T-helper 2 cell treated with Interferon-gamma antibody and Interleukin-4, amounts not matched to agents 5 μg/mL and 100 μg/mL, for 36 hours (primary cell): ENCODE measurements at regions not wholly inside any gene's neighbourhood (a gene's known extent, or its start where the extent isn't known, plus 50 kb on each side); places are given as distances from the start of the nearest gene placed in this dataset.

Source experiments
- DNase-seq: peaks from one replicate; pipeline ENCODE4 v3.0.0; 2021; ENCODE audit warnings: low spot score
- H3K27ac Mint-ChIP-seq: one replicate; pipeline ENCODE4 v1.8.0; 2021; ENCODE audit warnings: mild to moderate bottlenecking, mixed read lengths
- H3K27me3 Mint-ChIP-seq: one replicate; pipeline ENCODE4 v1.8.0; 2021; ENCODE audit warnings: low read depth, mixed read lengths
- H3K36me3 Mint-ChIP-seq: one replicate; pipeline ENCODE4 v1.8.0; 2021; ENCODE audit warnings: low read depth, mixed read lengths
- H3K4me1 Mint-ChIP-seq: one replicate; pipeline ENCODE4 v1.8.0; 2021; ENCODE audit warnings: low read depth, mixed read lengths
- H3K4me3 Mint-ChIP-seq: one replicate; pipeline ENCODE4 v1.8.0; 2022; ENCODE audit warnings: mild to moderate bottlenecking, moderate library complexity, mixed read lengths
- H3K9me3 Mint-ChIP-seq: one replicate; pipeline ENCODE4 v1.8.0; 2021; ENCODE audit warnings: mixed read lengths

DNA sequence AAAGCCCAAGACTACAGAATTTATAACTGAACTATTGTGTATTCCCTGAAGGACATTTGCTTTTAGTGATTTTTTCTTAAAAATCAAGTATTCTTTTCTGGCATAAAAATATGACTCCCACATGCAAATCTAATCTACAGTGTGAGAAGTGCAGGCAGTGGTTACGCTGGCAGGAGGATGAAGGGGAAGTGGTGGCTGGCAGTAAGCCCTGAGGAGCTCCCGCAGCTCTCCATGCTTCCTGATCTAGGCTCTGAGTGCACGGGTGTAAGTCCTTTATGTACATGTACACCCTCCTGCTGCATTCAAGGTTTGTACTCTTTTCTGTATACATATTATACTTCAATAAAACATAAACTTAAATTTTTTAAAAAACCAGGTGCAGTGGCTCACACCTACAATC is 67.5 kb upstream of the PRDX6 start:
- Mint-ChIP-seq H3K27me3 (no peaks in the 10 kb centered on the region), H3K4me3 (no peak overlapping the region), H3K4me1 (peaks cover 14% of the 10 kb centered on the region), H3K9me3 (no peaks in the 10 kb centered on the region), H3K27ac (no peak overlapping the region), H3K36me3 (peaks cover 4% of the 10 kb centered on the region)
- no peak for DNase-seq

DNA sequence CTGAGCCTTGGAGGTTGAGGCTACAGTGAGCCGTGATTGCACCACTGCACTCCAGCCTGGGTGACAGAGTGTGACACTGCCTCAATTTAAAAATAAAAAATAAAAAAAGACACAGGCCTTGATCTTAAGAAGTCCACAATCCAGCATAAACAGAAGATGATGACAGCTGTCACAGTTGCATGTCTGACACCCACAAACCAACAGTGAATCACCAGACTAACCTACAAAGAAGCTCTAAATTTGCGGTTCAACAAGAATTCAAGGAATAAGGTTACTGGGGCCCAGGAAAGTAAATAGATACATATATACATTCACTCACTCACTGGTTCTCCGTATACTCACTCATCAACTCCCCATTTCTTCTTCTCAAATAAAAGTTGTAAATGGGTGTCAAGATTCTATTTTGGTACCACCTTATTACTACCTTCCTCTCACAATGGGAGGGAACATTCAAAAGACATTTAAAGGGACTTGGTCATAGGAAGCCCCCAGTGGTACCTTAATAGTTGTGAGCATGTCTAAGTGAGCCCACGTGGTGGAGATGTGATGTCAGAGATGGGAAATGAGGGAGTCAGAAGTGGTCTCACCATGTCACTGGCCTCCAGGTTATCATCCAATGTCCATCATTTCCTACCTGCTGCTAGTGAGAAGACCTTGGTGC is 66.9 kb upstream of the PRDX6 start:
- no peak for DNase-seq
- Mint-ChIP-seq H3K27me3 (no peaks in the 10 kb centered on the region), H3K9me3 (no peaks in the 10 kb centered on the region), H3K4me3 (no peak overlapping the region), H3K4me1 (peaks cover 14% of the 10 kb centered on the region), H3K27ac (no peak overlapping the region), H3K36me3 (peaks cover 4% of the 10 kb centered on the region)

DNA sequence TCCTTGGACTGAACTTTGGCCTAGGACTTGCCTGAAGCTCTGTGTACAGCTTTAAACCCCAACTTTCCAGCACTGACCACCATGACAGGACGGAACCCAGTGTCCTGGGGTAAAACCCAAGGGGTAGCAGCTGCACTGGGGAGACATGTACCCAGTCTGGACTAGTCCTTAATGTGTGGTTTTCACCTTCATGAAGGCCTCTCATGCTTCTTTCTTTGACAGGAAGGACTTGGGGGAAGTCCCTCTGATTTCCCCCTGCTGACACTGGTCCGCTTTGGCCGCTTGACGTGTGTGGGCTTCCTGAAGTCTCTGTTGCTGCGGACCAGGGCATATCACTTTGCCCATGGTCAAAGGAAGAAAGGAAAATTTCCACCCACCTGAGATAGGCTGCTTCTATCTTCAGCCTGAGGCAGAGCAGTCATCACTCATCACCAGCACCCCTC is 66.3 kb upstream of the PRDX6 start:
- H3K36me3 Mint-ChIP-seq, result peaks cover 4% of the 10 kb centered on the region
- no peaks in the 10 kb centered on the region for H3K9me3 Mint-ChIP-seq
- no peaks in the 10 kb centered on the region for H3K27me3 Mint-ChIP-seq
- H3K4me3 Mint-ChIP-seq, result no peak overlapping the region
- peaks cover 14% of the 10 kb centered on the region for H3K4me1 Mint-ChIP-seq
- no peak overlapping the region for H3K27ac Mint-ChIP-seq
- DNase-seq, result no peak

DNA sequence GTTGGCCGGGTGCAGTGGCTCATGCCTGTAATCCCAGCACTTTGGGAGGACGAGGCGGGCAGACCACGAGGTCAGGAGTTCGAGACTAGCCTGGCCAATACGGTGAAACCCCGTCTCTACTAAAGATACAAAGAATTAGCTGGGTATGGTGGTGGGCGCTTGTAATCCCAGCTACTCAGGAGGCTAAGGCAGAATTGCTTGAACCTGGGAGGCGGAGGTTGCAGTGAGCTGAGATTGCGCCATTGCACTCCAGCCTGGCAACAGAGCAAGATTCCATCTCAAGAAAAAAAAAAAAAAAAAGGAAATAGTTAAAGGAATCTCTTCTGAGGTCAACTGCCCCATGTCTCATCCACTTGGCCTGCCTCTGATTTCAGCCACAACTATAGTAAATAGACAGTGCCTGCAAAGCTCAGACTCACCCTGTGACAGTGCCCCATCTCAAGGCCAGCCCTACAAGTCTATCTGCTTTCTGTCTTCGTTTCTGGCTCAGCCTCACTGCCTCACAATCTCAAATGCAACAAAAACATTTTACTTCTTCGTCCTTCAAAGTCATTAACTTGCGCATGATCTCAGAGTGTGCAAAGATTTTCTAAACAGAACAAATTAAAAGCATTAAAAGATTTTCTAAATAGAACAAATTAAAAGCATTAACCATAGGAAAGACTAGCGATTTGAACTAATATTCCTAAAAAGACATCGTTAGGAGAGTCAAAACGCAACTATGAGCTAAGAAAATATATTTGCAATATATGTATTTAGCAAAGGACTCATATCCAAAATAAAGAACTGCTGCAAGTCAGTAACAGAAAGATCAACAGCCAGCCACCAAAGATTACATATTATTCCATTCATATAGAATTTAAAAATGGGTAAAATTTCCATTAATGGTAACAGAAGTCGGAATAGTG is 65.0 kb upstream of the PRDX6 start:
- H3K36me3 Mint-ChIP-seq, result peaks cover 4% of the 10 kb centered on the region
- H3K27ac Mint-ChIP-seq, result no peak overlapping the region
- H3K27me3 Mint-ChIP-seq, result no peaks in the 10 kb centered on the region
- peaks cover 8% of the 10 kb centered on the region for H3K4me1 Mint-ChIP-seq
- no peak overlapping the region for H3K4me3 Mint-ChIP-seq
- no peak for DNase-seq
- no peaks in the 10 kb centered on the region for H3K9me3 Mint-ChIP-seq

DNA sequence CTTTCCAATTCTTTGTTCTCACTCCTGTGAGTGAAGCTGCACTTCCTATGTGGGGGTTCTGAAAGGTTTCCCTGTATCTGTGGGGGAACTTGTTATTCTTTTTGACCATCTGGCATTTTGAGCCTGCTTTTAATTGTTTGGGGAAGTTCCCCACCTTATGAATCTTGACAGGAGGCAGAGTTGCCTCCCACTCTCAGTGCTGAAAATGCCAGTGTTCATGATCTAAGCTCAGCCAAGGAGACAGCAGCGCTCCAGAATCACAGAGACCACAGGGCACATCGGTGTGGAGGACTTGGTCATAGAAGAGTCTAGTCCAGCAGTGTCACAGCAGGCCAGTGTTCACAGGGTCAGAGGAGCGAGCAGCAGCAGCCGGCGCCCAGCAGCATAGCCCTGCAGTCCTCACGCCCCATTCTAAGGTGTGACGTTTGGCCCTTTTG is 63.8 kb upstream of the PRDX6 start:
- Mint-ChIP-seq H3K9me3 (no peaks in the 10 kb centered on the region), H3K4me3 (no peak overlapping the region), H3K4me1 (peaks cover 6% of the 10 kb centered on the region), H3K27me3 (no peaks in the 10 kb centered on the region), H3K27ac (no peak overlapping the region), H3K36me3 (peaks cover 4% of the 10 kb centered on the region)
- DNase-seq, result no peak

DNA sequence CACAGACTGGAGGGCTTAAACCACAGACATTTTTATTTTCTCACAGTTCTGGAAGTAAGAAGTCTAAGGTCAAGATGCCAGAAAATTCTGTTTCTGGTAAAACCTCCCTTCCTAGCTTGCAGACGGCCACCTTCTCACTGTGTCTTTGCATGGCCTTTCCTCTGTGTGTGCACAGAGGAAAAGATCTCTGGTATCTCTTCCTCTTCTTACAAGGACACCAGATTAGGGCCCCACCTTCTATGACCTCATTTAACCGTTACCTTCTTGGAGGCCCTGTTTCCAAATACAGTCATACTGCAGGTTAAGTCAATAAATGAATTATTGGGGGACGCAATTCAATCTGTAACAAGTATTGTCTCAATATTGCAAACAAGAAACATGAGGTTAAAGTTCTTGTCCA is 63.0 kb upstream of the PRDX6 start:
- DNase-seq, result no peak
- Mint-ChIP-seq H3K4me1 (peaks cover 6% of the 10 kb centered on the region), H3K27me3 (no peaks in the 10 kb centered on the region), H3K27ac (no peak overlapping the region), H3K36me3 (peaks cover 4% of the 10 kb centered on the region), H3K4me3 (no peak overlapping the region), H3K9me3 (no peaks in the 10 kb centered on the region)

DNA sequence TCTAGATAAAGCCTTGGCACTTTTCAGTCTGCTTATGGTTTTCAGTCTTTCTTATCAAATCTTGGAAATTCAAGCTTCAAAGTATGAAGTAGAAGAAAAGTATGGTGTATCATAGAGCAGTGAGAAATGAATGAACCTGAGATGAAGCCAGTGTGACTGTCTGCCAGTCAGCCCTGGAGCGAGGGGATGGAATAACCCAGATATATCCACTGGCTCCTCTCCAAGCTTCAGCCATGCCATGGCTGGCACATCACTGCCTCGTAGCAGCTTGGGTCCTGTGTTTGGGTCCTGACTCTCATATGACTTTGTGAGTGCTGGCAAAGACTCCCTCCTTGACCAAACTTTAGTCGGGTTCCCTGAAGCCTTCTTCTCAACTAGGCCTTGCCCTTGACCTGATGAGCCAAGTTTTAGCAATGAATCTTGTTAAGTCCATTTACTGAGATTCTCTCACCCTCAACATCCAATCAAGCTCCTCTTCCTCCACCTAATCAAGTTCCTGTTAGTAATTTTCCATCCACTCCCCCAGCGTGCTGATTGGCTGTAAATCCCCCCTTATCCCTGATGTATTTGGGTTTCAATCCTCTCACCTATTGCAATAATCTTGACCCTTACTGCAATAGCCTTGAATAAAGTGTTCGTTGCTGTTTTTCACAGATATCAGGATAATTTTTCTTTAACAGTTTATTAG is 62.5 kb upstream of the PRDX6 start:
- Mint-ChIP-seq H3K27ac (no peak overlapping the region), H3K9me3 (no peaks in the 10 kb centered on the region), H3K27me3 (no peaks in the 10 kb centered on the region), H3K36me3 (peaks cover 4% of the 10 kb centered on the region), H3K4me3 (no peak overlapping the region), H3K4me1 (peaks cover 6% of the 10 kb centered on the region)
- no peak for DNase-seq

DNA sequence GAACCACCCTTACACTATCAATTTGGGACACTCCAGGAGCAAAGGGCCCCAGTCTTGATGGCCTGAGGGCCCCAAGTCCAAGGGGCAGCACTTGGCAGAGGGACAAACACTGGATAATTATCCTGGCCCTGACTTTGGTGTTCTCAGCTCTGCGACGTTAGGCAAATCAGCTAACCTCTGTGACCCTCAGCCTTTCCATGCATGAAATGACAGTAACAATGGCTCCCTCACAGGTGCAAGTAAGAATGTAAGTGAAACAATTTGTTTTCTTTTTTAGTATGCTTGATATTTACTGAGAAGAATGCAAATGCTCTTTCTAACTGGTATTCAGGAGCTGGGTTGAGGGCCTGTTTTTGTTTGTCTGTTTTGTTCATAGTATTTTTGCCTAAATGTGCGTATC is 61.6 kb upstream of the PRDX6 start:
- peaks cover 8% of the 10 kb centered on the region for H3K4me1 Mint-ChIP-seq
- DNase-seq, result no peak
- H3K36me3 Mint-ChIP-seq, result peaks cover under 1% of the 10 kb centered on the region
- H3K27ac Mint-ChIP-seq, result no peak overlapping the region
- no peaks in the 10 kb centered on the region for H3K9me3 Mint-ChIP-seq
- H3K4me3 Mint-ChIP-seq, result no peak overlapping the region
- H3K27me3 Mint-ChIP-seq, result no peaks in the 10 kb centered on the region

DNA sequence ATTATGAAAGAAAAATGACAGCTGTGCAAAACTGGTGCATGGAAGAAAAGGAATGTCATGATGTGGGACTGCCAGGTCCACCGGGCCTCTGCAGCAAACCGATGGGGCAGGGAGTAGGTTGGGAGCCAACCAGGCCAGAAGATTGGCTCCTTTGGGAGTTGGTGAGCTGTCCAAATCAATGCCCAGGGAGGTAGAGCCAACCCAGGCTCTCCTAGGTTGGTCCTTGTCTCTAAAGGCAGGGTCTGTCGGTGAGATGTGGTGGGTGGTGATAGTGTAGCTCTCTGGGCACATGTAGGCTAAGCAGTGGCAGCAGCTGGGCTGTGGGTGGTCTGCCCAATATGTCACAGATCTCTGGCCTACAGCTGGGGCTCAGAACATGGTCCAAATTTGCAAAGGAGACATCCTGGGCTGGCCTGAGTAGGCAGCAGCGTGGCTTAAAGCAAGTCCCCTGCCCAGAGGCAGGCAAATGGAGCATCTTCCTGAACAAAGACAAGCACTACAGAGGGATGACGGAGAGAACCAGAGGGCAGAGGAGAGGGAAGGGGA is 61.2 kb upstream of the PRDX6 start:
- no peak overlapping the region for H3K4me3 Mint-ChIP-seq
- H3K27ac Mint-ChIP-seq, result no peak overlapping the region

DNA sequence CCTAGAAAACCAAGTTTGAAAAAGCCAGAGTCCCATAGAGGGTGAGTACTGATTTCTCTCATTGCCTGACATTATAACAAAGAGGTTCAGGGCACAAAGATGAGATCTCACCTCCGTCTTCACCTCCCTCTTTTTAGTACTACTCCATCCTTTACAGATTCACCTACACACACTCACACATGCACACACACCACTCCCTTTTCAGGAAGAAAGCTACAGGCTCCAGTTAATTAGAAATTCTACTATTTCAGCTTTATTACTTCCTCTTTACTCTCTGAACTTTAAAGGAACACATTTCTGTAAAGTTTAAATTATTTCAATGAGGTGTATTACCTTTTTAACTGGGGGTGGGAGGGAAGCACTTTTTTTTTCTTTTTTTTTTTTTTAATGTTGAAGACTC is 59.6 kb upstream of the PRDX6 start:
- H3K4me1 Mint-ChIP-seq, result peaks cover 6% of the 10 kb centered on the region
- DNase-seq, result no peak
- no peaks in the 10 kb centered on the region for H3K36me3 Mint-ChIP-seq
- H3K9me3 Mint-ChIP-seq, result no peaks in the 10 kb centered on the region
- H3K27ac Mint-ChIP-seq, result no peak overlapping the region
- H3K4me3 Mint-ChIP-seq, result no peak overlapping the region
- H3K27me3 Mint-ChIP-seq, result no peaks in the 10 kb centered on the region

More for the DNA sequence above, 61.2 kb upstream of the PRDX6 start:
- DNase-seq, result no peak
- no peaks in the 10 kb centered on the region for H3K9me3 Mint-ChIP-seq
- H3K4me1 Mint-ChIP-seq, result peaks cover 6% of the 10 kb centered on the region
- H3K27me3 Mint-ChIP-seq, result no peaks in the 10 kb centered on the region
- H3K36me3 Mint-ChIP-seq, result no peaks in the 10 kb centered on the region

DNA sequence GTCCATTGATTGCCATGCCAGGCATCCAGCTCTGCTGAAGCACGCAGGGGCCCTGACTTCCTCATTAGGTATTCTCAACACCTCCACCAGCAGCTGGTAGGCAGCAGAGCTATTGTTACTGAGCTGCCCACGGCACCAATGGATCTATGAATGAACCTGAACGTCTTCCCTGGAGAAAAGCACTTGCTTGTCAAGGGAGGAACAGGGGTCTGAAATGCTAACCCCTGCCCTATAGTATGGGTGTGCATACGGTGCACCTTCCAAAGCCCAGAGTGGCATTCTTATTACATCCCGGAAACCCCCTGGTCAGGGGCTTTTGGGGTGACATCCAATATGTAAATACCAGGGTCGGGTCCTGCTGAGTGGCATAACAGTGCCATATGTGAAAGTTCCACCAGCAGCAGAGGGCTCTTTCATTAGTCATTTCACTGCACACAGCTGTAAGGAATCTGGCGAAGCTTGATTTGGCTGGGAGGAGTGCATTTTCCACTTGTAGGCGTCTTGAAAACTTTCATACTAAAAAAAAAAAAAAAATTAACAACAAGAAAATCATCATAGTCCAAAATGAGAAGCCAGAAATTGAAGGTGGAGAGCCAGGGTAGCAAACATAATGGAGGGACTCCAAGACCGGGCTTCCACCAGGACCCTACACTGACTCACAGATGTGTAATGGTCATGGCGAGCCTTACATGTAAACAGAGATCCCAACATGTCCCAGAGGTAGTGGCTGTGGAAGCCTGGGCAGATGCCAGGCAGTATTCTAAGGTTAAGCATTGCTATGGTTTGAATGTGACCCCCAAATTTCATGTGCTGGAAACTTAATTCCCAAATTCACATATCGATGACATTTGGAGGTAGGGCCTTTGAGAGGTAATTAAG is 58.8 kb upstream of the PRDX6 start:
- H3K4me3 Mint-ChIP-seq, result no peak overlapping the region
- H3K27ac Mint-ChIP-seq, result no peak overlapping the region
- no peaks in the 10 kb centered on the region for H3K9me3 Mint-ChIP-seq
- H3K4me1 Mint-ChIP-seq, result peaks cover 6% of the 10 kb centered on the region
- no peaks in the 10 kb centered on the region for H3K36me3 Mint-ChIP-seq
- no peak for DNase-seq
- H3K27me3 Mint-ChIP-seq, result no peaks in the 10 kb centered on the region

DNA sequence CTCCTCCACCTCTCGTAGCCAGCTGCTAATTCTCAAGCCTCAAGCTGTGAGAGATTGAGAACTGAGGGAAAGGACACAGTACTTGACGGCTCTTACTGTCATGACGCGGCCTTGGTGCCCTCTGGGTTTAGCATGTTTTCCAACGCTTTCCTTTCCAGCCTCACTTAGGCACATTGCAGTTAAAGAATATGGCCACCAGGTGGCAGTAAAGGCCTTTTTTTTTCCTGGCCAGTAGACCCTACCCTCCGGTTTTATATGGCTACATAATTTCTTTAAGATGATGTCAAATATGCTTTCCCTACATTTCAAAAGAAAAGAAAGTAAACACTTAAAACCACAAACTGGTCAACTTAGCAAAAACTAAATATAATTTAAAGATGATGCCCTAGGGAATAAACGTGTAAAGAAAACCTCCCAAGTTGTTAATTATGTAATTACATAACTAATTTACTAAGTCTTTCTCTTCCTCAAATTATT is 56.8 kb upstream of the PRDX6 start:
- peak overlapping the region; percentile 17 for H3K27ac Mint-ChIP-seq
- H3K36me3 Mint-ChIP-seq, result no peaks in the 10 kb centered on the region
- no peak overlapping the region for H3K4me3 Mint-ChIP-seq
- H3K9me3 Mint-ChIP-seq, result no peaks in the 10 kb centered on the region
- H3K27me3 Mint-ChIP-seq, result no peaks in the 10 kb centered on the region
- H3K4me1 Mint-ChIP-seq, result peaks cover 6% of the 10 kb centered on the region
- DNase-seq, result peak; percentile 56

DNA sequence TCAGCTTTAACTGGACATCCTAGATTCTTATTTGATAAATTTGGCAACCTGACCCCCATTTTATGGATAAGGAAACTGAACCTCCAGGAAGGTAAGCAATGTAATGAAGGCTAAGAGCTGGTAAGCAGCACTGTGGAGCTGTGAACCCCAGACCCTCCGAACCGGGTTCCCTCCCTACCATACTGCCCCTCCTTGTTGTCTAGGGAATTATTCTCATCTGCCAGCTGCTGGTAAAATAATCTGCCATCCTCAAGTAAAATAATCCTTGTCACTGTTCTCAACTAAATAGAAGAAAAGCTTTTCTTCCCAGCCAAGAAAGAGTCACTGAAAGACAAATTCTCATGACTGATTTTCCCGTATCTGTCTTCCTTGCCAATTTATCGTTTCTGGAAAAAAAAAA is 55.8 kb upstream of the PRDX6 start:
- no peak overlapping the region for H3K4me3 Mint-ChIP-seq
- H3K27ac Mint-ChIP-seq, result no peak overlapping the region
- DNase-seq, result no peak
- no peaks in the 10 kb centered on the region for H3K27me3 Mint-ChIP-seq
- no peaks in the 10 kb centered on the region for H3K36me3 Mint-ChIP-seq
- H3K4me1 Mint-ChIP-seq, result peaks cover 6% of the 10 kb centered on the region
- no peaks in the 10 kb centered on the region for H3K9me3 Mint-ChIP-seq
